Parathyroid adenoma (tissue), 2 donors: ENCODE measurements at regions not wholly inside any gene's neighbourhood (a gene's known extent, or its start where the extent isn't known, plus 50 kb on each side); places are given as distances from the start of the nearest gene placed in this dataset.

Experiments used
- H2AFZ ChIP-seq: fragments of 300-600 bp; sonication (generic); one replicate; pipeline ENCODE4 v1.7.0; 2017; ENCODE audit warnings: antibody characterized with exemption, mild to moderate bottlenecking
- H3K27ac ChIP-seq: fragments of 300-600 bp; sonication (generic); one replicate; pipeline ENCODE4 v1.7.0; 2017
- H3K27me3 ChIP-seq: fragments of 300-600 bp; sonication (generic); one replicate; pipeline ENCODE4 v1.7.0; 2017; ENCODE audit warnings: low read length; ENCODE audit not compliant: control insufficient read depth, insufficient read depth
- H3K36me3 ChIP-seq: fragments of 300-600 bp; sonication (generic); one replicate; pipeline ENCODE4 v1.7.0; 2017; ENCODE audit warnings: low read length; ENCODE audit not compliant: control insufficient read depth, insufficient read depth
- H3K4me1 ChIP-seq: fragments of 300-600 bp; sonication (generic); one replicate; pipeline ENCODE4 v1.7.0; 2017; ENCODE audit warnings: control low read depth
- H3K4me2 ChIP-seq: fragments of 300-600 bp; sonication (generic); one replicate; pipeline ENCODE4 v1.7.0; 2017; ENCODE audit warnings: low read length
- H3K4me3 ChIP-seq: fragments of 300-600 bp; sonication (generic); one replicate; pipeline ENCODE4 v1.7.0; 2017; ENCODE audit warnings: low read depth, low read length
- H3K79me2 ChIP-seq: fragments of 300-600 bp; sonication (generic); one replicate; pipeline ENCODE4 v1.7.0; 2017; ENCODE audit warnings: control low read depth
- H3K9ac ChIP-seq: fragments of 300-600 bp; sonication (generic); one replicate; pipeline ENCODE4 v1.7.0; 2017; ENCODE audit warnings: mild to moderate bottlenecking
- H3K9me3 ChIP-seq: fragments of 300-600 bp; sonication (generic); one replicate; pipeline ENCODE4 v1.7.0; 2017; ENCODE audit warnings: low read length; ENCODE audit not compliant: control insufficient read depth
- TF ChIP-seq, protein P1 (sequence below): fragments of 300-600 bp; sonication (generic); IDR thresholded peaks from one replicate; pipeline ENCODE4 v1.7.0; 2017; ENCODE audit warnings: antibody characterized with exemption, mild to moderate bottlenecking
- donor health status: primary hyperparathyroidism.

- H2AFZ ChIP-seq, result no peak overlapping the region
- H3K36me3 ChIP-seq, result no peaks in the 10 kb centered on the region
- no peak overlapping the region for H3K4me2 ChIP-seq
- H3K27ac ChIP-seq, result no peak overlapping the region
- no peaks in the 10 kb centered on the region for H3K4me1 ChIP-seq
- H3K4me3 ChIP-seq, result no peak overlapping the region
- H3K9me3 ChIP-seq, result no peaks in the 10 kb centered on the region
- TF ChIP-seq, protein P1, sequence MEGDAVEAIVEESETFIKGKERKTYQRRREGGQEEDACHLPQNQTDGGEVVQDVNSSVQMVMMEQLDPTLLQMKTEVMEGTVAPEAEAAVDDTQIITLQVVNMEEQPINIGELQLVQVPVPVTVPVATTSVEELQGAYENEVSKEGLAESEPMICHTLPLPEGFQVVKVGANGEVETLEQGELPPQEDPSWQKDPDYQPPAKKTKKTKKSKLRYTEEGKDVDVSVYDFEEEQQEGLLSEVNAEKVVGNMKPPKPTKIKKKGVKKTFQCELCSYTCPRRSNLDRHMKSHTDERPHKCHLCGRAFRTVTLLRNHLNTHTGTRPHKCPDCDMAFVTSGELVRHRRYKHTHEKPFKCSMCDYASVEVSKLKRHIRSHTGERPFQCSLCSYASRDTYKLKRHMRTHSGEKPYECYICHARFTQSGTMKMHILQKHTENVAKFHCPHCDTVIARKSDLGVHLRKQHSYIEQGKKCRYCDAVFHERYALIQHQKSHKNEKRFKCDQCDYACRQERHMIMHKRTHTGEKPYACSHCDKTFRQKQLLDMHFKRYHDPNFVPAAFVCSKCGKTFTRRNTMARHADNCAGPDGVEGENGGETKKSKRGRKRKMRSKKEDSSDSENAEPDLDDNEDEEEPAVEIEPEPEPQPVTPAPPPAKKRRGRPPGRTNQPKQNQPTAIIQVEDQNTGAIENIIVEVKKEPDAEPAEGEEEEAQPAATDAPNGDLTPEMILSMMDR, result no peak
- no peaks in the 10 kb centered on the region for H3K79me2 ChIP-seq
- H3K27me3 ChIP-seq, result no peaks in the 10 kb centered on the region
- H3K9ac ChIP-seq, result no peak overlapping the region
Observed at GRCh38 chr2:236960531-236960930, 125.2 kb upstream of the COPS8 start.

DNA sequence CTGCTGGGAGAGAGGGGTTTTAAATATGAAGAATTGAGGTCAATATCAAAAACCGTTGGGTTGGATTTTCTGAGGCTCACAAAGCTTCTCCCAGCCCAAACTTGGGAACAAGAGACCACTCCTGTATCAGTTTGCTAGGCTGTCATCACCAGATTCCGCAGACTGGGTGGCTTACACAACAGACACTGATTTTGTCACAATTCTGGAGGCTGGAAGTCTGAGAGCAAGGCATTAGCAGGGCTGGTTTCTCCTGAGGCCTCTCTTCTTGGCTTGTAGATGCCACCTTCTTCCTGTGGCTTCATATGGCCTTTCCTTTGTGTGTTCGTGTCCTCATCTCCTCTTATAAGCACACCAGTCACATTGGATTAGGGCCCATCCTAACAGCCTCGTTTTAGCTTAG is 122.9 kb upstream of the COPS8 start:
- Histone ChIP-seq H3K79me2 (no peaks in the 10 kb centered on the region), H3K4me1 (no peaks in the 10 kb centered on the region), H2AFZ (no peak overlapping the region), H3K9me3 (no peaks in the 10 kb centered on the region), H3K4me3 (no peak overlapping the region), H3K27ac (no peak overlapping the region), H3K36me3 (no peaks in the 10 kb centered on the region), H3K27me3 (no peaks in the 10 kb centered on the region), H3K9ac (no peak overlapping the region), H3K4me2 (no peak overlapping the region)
- TF ChIP-seq, protein P1, result no peak

GRCh38 chr2:236963631-236964182 is 122.0 kb upstream of the COPS8 start:
- no peaks in the 10 kb centered on the region for H3K36me3 ChIP-seq
- no peaks in the 10 kb centered on the region for H3K9me3 ChIP-seq
- H3K4me2 ChIP-seq, result no peak overlapping the region
- H3K79me2 ChIP-seq, result no peaks in the 10 kb centered on the region
- no peak overlapping the region for H3K9ac ChIP-seq
- no peaks in the 10 kb centered on the region for H3K27me3 ChIP-seq
- H2AFZ ChIP-seq, result no peak overlapping the region
- H3K27ac ChIP-seq, result no peak overlapping the region
- no peaks in the 10 kb centered on the region for H3K4me1 ChIP-seq
- H3K4me3 ChIP-seq, result no peak overlapping the region
- TF ChIP-seq, protein P1, result no peak

DNA sequence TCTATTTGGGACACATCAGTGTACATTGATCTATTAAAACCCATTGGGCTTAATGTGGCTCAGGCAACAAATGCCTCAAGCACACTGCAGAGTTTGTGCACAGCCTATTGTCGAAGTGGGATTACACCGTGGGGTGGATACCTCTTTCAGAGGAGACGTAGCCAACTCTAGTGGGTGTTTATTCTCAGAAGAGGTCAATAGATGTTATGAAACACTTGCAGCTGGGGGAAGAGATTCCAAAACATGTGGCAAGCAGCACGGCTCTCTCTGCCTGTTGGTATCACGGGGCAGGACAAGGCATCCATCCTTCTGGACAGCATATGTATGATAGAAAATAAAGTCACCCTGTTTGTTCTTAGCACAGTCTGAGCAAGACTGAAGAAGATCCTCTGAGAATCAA is 121.4 kb upstream of the COPS8 start:
- H3K4me1 ChIP-seq, result no peaks in the 10 kb centered on the region
- H3K36me3 ChIP-seq, result no peaks in the 10 kb centered on the region
- no peak overlapping the region for H3K4me2 ChIP-seq
- H3K79me2 ChIP-seq, result no peaks in the 10 kb centered on the region
- H3K9me3 ChIP-seq, result no peaks in the 10 kb centered on the region
- H3K27ac ChIP-seq, result no peak overlapping the region
- no peak overlapping the region for H3K9ac ChIP-seq
- no peak overlapping the region for H2AFZ ChIP-seq
- TF ChIP-seq, protein P1, result no peak
- no peak overlapping the region for H3K4me3 ChIP-seq
- H3K27me3 ChIP-seq, result no peaks in the 10 kb centered on the region
